ENCODE measurements at regions not wholly inside any gene's neighbourhood (a gene's known extent, or its start where the extent isn't known, plus 50 kb on each side); places are given as distances from the start of the nearest gene placed in this dataset.

DNA sequence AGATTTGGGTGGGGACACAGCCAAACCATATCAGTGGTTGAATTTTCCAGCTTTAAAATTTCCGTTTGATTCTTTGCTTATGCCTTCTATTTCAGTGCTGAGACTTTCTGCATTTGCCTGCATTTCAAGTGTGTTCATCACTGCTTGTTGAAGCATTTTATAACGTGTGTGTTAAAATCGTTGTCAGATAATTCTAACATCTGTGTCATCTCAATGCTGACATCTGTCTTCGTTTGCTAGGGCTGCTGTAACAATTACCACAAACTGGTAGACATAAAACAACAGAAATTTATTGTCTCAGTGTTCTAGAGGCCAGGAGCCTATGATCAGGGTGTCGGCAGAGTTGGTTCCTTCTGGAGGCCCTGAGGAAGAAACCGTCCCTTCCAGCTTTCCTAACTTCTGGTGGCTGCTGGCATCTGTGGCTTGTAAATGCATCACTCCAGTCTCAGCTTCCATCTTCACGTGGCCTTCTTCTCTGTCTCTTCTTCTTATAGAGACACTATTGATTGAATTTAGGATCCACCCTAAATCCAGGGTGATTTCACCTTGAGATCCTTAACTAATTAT is 71.1 kb upstream of the SDK1 start:
- TF ChIP-seq, protein P1, sequence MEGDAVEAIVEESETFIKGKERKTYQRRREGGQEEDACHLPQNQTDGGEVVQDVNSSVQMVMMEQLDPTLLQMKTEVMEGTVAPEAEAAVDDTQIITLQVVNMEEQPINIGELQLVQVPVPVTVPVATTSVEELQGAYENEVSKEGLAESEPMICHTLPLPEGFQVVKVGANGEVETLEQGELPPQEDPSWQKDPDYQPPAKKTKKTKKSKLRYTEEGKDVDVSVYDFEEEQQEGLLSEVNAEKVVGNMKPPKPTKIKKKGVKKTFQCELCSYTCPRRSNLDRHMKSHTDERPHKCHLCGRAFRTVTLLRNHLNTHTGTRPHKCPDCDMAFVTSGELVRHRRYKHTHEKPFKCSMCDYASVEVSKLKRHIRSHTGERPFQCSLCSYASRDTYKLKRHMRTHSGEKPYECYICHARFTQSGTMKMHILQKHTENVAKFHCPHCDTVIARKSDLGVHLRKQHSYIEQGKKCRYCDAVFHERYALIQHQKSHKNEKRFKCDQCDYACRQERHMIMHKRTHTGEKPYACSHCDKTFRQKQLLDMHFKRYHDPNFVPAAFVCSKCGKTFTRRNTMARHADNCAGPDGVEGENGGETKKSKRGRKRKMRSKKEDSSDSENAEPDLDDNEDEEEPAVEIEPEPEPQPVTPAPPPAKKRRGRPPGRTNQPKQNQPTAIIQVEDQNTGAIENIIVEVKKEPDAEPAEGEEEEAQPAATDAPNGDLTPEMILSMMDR (IDR thresholded peaks at IDR 0.05), result no peak
- TF ChIP-seq POLR2A (IDR thresholded peaks at IDR 0.05), result no peak
